ENCODE measurements at regions not wholly inside any gene's neighbourhood (a gene's known extent, or its start where the extent isn't known, plus 50 kb on each side); places are given as distances from the start of the nearest gene placed in this dataset.

GRCh38 chr1:147077936-147078605 lies 94.2 kb downstream of the PRKAB2 start:
- no peaks in the 10 kb centered on the region for H3K36me3 ChIP-seq
- 16 to 44% methylated on average over 14 to 34 of the region's 37 CpGs for WGBS, 2 donors
- H3K4me1 ChIP-seq: peaks cover 0 to 24% (median 10%) of the 10 kb centered on the region in 4 donors
- no peak overlapping the region for H3K4me3 ChIP-seq
- DNase-seq (peak in 1 of 2 donors; percentile 56), ATAC-seq (ENCODE audit: low FRiP score in 2 of 2) (peak in 1 of 2 donors; percentile 19)
- peaks cover 0 to 45% (median 18%) of the 10 kb centered on the region in 4 donors for H3K27me3 ChIP-seq
- no peak overlapping the region for H3K27ac ChIP-seq
- TF ChIP-seq EP300 (IDR thresholded peaks at IDR 0.05): no peak
- no peak for TF ChIP-seq POLR2AphosphoS5 (IDR thresholded peaks at IDR 0.05)
- no peak for TF ChIP-seq CTCF (IDR thresholded peaks at IDR 0.05)
- no peak for TF ChIP-seq POLR2A (IDR thresholded peaks at IDR 0.05)
- H3K9me3 ChIP-seq: no peaks in the 10 kb centered on the region

GRCh38 chr1:147077523-147077922 lies 94.7 kb downstream of the PRKAB2 start:
- Histone ChIP-seq H3K27me3 (peaks cover 0 to 45% (median 18%) of the 10 kb centered on the region in 4 donors), H3K9me3 (no peaks in the 10 kb centered on the region), H3K4me1 (peaks cover 0 to 30% (median 10%) of the 10 kb centered on the region in 4 donors), H3K36me3 (no peaks in the 10 kb centered on the region), H3K4me3 (no peak overlapping the region), H3K27ac (no peak overlapping the region)
- no peak for ATAC-seq (ENCODE audit: low FRiP score in 2 of 2)
- DNase-seq: no peak
- TF ChIP-seq POLR2AphosphoS5 (IDR thresholded peaks at IDR 0.05): no peak
- TF ChIP-seq EP300 (IDR thresholded peaks at IDR 0.05): no peak
- TF ChIP-seq CTCF (IDR thresholded peaks at IDR 0.05): no peak
- no peak for TF ChIP-seq POLR2A (IDR thresholded peaks at IDR 0.05)
- WGBS, 2 donors: 54 to 55% methylated on average over 18 to 20 of the region's 20 CpGs

- DNase-seq (peak in 1 of 2 donors; percentile 67), ATAC-seq (ENCODE audit: low FRiP score in 2 of 2) (no peak)
- H3K4me1 ChIP-seq: peaks cover 0 to 32% (median 10%) of the 10 kb centered on the region in 4 donors
- TF ChIP-seq EP300 (IDR thresholded peaks at IDR 0.05) (no peak), POLR2AphosphoS5 (IDR thresholded peaks at IDR 0.05) (no peak), CTCF (IDR thresholded peaks at IDR 0.05) (no peak)
- H3K36me3 ChIP-seq: no peaks in the 10 kb centered on the region
- 54 to 65% methylated on average over 28 of the region's 28 CpGs for WGBS, 2 donors
- peaks cover 0 to 45% (median 19%) of the 10 kb centered on the region in 4 donors for H3K27me3 ChIP-seq
- no peak overlapping the region for H3K27ac ChIP-seq
- no peak overlapping the region for H3K4me3 ChIP-seq
- no peaks in the 10 kb centered on the region for H3K9me3 ChIP-seq
These were observed 95.2 kb downstream of the PRKAB2 start for GRCh38 chr1:147077081-147077480.

- DNase-seq (no peak), ATAC-seq (ENCODE audit: low FRiP score in 2 of 2) (no peak)
- WGBS, 2 donors: 72 to 83% methylated on average over 7 of the region's 7 CpGs
- Histone ChIP-seq H3K36me3 (no peaks in the 10 kb centered on the region), H3K4me3 (no peak overlapping the region), H3K27ac (no peak overlapping the region), H3K9me3 (no peaks in the 10 kb centered on the region), H3K27me3 (peaks cover 0 to 43% (median 19%) of the 10 kb centered on the region in 4 donors), H3K4me1 (peaks cover 0 to 32% (median 10%) of the 10 kb centered on the region in 4 donors)
- no peak for TF ChIP-seq POLR2AphosphoS5 (IDR thresholded peaks at IDR 0.05)
- TF ChIP-seq POLR2A (IDR thresholded peaks at IDR 0.05): no peak
- no peak for TF ChIP-seq CTCF (IDR thresholded peaks at IDR 0.05)
- no peak for TF ChIP-seq EP300 (IDR thresholded peaks at IDR 0.05)
These were observed 95.8 kb downstream of the PRKAB2 start for GRCh38 chr1:147076442-147076841.
